GM19397 (cell line): ENCODE measurements at regions not wholly inside any gene's neighbourhood (a gene's known extent, or its start where the extent isn't known, plus 50 kb on each side); places are given as distances from the start of the nearest gene placed in this dataset.
"Not testable (repeated sequence)": the region's sequence is repeated elsewhere in the genome, so short reads cannot be mapped to it uniquely, and the experiment has no call there.

Experiments
- ATAC-seq: cut with Tn5 transposase; IDR thresholded peaks from one replicate; pipeline ENCODE4 v1.9.1; 2021; ENCODE audit warnings: mild to moderate bottlenecking, moderate library complexity; ENCODE audit not compliant: unreplicated experiment

DNA sequence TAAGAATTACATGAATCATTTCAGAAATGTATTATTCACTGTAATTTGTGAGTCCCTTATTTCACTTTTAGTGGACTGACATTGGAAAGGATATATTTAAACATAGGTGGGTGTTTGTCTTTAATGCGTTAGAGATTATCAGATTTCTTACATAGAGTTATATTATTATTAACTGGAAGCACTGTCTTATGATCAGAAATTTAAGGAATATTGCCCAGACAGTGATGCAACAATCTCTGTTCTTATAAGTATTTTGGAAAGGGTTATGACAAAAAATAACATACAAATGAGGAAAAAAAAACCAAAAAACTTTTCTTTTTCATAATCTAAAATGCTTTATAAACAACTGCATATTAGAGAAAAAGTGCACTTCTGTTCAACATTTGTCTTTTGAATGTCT lies 836.6 kb downstream of the SLC6A15 start:
- no peak for ATAC-seq

GRCh38 chr12:84073401-84073800 lies 839.2 kb downstream of the SLC6A15 start:
- no peak for ATAC-seq

DNA sequence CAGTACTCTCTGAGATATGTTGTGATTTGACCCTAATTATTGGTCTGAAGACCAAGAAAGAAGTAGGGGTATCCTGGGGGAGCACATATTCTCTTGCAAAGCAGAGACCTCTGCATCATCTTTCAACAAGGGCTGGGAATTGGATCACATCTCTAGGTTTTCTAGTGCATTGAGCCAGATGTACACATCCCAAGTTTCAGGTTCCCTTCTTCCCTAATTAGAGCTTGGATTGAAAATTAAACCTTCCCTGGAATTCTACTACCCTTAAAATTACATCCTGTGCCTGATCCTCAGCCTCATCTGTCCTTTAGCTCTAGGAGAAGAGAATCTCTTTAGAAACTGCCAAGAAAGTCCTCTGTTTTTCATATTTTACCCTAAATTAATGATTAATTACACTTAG lies 839.6 kb downstream of the SLC6A15 start:
- no peak for ATAC-seq

GRCh38 chr12:84070292-84070691 lies 842.3 kb downstream of the SLC6A15 start:
- no peak for ATAC-seq

GRCh38 chr12:84069699-84070098 lies 842.9 kb downstream of the SLC6A15 start:
- no peak for ATAC-seq

DNA sequence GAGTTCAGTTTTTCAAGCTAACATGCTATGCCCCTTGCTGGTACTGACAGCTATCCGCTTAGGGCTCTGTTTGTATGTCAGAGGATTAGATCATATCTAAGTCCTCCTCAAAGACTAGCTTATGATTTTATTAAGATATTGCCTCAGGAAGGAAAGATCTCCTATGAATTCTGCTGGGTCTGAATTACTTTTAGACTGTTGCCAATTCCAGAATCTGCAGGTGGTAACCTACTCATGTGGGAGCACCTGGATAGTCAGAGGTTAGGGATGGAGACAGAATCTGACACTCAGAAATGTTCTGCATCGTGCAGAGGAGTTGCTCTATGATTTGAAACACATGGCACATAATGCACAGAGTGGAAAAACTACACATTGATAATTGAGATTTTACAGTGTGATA lies 843.4 kb downstream of the SLC6A15 start:
- no peak for ATAC-seq

GRCh38 chr12:84058136-84058535 lies 854.5 kb downstream of the SLC6A15 start:
- no peak for ATAC-seq

DNA sequence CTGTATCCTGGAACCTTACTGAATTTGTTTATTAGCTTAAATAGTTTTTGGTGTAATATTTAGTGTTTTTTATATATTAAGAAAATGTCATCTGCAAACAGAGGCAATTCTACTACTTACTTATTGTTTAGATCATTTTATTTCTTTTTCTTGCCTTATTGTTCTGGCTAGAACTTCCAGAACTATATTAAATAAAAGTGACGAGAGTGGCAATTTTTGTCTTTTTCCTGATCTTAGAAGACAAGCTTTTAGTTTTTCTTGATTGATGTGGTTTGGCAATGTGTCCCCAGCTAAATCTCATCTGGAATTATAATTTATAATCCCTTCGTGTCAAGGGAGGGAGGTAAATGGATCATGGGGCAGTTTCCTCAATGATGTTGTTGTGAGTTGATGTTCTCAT lies 857.8 kb downstream of the SLC6A15 start:
- ATAC-seq: no peak

DNA sequence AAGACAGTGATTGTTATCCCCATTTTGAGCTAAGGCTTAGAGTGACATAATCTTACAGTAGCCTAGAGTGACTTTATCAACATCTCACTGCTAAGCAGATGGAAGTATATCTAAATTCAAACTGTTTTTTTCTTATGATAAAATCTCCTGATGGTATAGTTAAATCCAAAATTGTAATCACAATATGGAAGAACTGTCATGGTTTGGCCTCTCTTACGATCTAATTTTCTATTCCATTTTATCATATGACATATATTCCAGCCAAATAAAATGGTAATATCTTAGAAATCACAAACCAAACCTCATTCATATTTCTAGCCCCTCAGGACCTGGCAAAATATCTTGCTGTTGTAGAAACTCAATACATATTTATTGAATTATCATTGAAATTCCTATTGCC lies 864.7 kb downstream of the SLC6A15 start:
- ATAC-seq: no peak

- no peak for ATAC-seq
These were observed 865.7 kb downstream of the SLC6A15 start for GRCh38 chr12:84046859-84047258.

DNA sequence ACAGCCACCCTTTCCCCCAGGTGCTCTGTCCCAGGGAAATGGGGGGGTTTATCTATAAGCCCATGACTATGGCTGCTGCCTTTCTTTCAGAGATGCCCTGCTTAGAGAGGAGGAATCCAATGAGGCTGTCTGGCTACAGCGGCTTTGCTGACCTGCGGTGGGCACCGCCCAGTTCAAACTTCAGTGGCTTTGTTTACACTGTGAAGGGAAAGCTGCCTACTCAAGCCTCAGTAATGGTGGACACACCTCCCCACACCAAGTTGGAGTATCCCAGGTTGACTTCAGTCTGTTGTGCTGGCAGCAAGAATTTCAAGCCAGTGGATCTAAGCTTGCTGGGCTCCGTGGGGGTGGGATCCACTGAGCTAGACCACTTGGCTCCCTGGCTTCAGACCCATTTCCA lies 869.2 kb downstream of the SLC6A15 start:
- no peak for ATAC-seq

DNA sequence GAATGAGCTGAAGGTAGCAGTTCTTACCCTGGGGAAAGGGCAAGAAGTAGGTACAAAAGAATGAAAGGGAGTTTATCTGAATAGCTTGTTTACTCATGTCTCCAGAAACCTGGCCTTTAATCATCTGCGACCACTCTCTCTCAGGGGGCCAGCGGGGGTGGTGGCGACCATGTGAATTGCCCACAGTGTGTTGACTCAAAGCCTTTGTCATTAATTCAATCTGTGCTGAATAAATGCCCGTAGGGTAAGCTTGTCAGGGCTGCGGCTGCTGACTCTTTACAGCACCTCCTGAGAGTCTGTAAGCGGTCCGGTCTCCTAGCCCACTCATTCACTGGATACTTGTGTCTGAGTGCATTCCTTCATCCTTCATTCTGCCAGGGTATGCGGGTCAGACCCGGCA lies 874.4 kb downstream of the SLC6A15 start:
- no peak for ATAC-seq

DNA sequence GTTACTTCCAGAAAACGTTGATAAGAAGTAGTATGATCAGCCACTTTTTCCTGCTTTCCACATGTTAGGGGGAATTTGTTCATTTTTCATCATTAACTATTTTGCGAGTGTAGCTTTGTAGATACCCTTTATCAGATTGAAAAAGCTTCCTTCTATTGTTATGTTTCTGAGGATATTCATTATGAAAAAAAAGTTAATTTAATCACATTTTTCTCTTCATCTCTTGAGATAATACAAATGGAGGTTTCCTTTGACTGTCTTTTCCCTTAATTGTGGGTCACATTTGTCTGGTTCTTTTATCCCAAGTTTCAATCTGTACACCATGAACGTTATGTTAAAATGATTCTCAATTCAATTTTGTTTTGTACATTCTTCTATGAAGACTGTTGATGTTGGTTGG lies 875.7 kb downstream of the SLC6A15 start:
- no peak for ATAC-seq

DNA sequence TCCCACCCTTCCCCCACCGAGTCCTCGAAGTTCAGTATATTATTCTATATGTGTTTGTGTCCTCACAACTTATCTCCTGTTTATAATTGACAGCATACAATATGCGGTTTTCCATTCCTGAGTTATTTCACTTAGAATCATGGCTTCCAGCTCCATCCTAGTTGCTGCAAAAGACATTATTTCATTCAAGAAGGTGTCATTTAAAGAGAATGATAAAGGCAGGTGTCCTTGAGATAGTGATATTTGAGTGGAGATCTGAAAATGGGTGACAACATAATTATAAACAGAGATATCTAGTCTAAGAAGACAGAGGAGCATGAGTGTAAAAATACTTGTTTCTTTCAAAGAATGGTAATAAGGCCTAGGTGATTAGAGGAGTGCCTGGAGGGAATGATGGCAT lies 876.8 kb downstream of the SLC6A15 start:
- no peak for ATAC-seq

DNA sequence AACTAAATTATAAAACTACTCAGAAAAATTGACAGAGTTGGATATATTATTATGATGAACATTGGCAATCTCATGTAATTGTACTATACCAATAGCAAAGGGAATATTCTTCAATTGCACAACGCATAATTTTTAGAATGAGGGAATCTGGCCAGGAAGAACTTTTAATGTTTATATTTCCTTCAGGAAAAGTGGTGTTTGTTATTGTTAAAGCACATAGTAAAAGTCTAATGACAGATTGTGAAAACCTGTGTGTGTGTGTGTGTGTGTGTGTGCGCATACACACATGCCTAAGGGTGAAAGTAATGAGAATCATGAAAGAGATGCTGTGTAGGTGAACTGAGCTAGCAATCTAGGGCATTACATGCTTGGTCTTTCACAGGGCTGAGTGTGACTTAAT lies 877.7 kb downstream of the SLC6A15 start:
- no peak for ATAC-seq

DNA sequence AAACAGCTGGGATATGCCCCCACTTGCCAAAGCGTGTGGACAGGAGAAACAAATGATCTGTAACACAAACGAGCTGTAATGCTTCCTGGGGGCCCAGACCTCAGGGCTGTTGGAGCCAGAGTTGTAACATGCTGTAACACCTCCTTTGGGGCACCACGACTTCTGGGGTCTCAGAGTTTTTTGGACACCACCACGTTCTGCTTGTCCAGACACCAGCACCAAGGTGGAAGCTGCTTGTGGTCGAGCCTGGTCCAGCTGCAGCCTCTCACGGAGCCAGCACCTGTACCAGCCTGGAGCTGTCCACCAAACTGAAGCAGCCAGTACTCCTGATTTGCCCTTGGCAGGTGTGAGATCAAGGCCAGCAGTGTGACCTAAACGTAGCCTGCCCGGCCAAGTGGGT lies 879.4 kb downstream of the SLC6A15 start:
- ATAC-seq: no peak

DNA sequence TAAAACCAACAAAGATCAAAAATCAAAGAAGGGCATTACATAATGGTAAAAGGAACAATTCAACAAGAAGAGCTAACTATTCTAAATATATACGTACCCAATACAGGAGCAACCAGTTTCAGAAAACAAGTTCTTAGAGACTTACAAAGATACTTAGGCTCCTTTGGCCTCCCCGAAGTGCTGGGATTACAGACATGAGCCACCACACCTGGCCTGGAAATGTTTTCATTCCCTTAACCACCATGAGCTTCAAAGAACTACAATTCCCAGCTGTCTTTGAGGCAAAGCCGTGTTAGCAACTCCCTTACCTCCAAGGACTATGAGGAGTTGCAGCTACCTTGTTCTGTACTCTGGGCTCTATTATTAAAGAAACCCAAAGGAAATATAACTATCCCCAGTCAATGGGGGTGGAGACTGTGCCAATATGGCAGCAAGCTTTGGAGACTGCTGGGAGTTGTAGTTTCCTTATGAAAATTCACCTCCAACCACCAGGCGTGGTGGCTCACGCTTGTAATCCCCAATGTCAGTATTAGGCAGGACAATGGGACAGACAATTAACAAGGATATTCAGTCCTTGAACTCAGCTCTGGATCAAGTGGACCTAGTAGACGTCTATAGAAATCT lies 893.9 kb downstream of the SLC6A15 start:
- ATAC-seq: not testable (repeated sequence)

GRCh38 chr12:84016956-84017355 lies 895.6 kb downstream of the SLC6A15 start:
- no peak for ATAC-seq

GRCh38 chr12:83997423-83997822 lies 915.2 kb downstream of the SLC6A15 start:
- no peak for ATAC-seq

DNA sequence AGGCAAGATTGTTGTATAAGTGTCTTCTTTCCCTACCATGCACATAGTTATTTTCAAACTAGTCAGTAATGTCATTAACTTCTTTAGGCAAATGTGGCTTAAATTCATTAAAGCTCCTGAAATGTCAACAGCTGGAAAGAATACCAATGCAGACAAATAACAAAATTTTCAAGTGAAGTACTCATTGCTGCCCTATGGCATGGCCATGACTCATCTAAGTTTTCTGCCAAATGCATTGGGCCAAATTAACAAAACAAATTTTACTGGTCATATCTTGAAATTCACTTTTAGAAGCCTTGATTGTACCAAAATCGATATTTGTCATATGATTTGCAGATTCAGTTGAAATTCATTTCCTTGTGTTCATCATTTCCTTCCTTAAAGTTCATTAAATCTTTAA lies 915.9 kb downstream of the SLC6A15 start:
- ATAC-seq: no peak

DNA sequence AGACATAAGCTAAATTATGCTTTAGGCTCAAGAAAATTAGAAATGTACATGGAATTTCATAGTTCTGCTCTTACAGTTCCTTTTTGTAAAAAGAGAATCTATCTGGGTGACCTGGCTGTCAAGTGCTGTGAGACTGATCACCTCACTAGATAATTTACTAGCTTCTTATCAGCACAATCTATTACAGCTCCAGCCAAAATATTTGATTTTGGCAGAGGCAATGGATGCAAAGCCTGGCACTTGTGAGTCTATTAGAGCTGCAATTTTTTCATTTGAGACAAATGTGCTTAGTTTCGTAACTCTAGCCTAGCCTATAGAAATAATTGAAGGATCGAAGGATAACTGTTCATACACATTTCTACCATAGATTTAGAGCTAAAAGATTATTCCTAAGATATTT lies 927.5 kb downstream of the SLC6A15 start:
- ATAC-seq: no peak

GRCh38 chr12:83980398-83980797 lies 932.2 kb downstream of the SLC6A15 start:
- no peak for ATAC-seq

DNA sequence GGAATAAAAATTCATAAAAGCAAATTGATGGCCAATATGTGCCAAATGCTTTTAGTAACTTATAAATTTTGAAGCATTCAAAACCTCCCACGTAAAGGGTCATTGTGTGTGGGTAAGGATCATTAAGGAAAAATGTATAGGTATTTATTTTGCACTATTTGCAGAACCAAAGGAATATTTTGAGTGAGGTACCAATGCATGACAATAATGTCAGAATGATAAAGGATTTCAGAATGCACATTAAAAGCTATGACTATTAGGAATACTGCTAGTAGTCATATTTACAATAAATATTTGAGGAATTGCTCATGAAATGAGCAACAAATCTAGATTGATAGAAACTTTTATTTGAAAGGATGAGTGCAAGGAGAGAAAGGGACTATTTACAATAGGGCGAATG lies 932.8 kb downstream of the SLC6A15 start:
- no peak for ATAC-seq

DNA sequence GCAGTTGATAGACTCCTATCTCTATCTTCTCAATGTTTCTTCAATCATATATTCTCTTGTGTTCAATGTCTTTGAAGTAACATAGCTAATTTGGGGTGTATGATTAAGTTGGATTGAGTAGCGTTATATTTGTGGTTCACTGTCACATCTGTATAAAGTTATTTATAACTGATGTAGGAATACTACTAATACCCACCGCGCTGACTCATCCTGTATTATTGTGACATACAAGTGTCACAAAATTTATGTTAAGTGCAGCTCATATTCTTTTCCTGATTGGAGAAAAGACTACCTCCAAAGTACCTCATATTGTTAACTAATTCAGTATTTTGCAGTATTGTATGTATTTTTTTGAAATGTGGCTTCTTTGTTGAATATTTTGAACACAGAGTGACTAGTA lies 940.8 kb downstream of the SLC6A15 start:
- ATAC-seq: no peak
